ENCODE measurements at regions not wholly inside any gene's neighbourhood (a gene's known extent, or its start where the extent isn't known, plus 50 kb on each side); places are given as distances from the start of the nearest gene placed in this dataset.
"Not testable (repeated sequence)": the region's sequence is repeated elsewhere in the genome, so short reads cannot be mapped to it uniquely, and the experiment has no call there.

DNA sequence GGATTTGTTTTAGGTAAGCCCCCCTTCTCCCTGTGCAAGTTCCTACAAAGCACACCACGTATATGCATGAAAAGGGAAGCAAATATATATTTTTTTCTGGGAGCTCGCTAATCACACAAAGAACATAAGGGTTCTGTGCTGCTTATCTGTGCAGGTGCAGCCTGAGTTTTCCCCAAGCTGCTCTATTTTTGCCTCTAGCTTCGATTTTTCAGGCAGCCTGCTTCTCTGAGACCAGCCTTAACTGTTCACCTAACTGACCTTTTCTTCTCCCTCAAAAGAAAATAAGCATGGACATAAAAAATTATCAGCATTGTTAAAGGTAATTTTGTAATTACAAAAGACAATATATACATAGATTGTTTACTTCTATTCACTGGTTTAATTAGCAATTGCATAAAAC lies 552.7 kb downstream of the TGIF2LX start:
- H3K9me1 ChIP-seq (replicated peaks; ENCODE audit: control insufficient read depth, extremely low read depth, insufficient read depth, low read length); H3K36me3 ChIP-seq (ENCODE audit: control insufficient read depth in 2 of 2, extremely low read depth in 1 of 2, insufficient read depth in 2 of 2, low read length in 2 of 2); H3K4me1 ChIP-seq (ENCODE audit: control insufficient read depth, extremely low read depth, insufficient read depth, low read length); FAIRE-seq; H2AFZ ChIP-seq (ENCODE audit: low read depth, low read length); CTCF ChIA-PET; BruUV-seq (replicated peaks); DNase-seq (ENCODE audit: low read depth, low spot score); H3K4me2 ChIP-seq (ENCODE audit: insufficient read depth, low read length); H3K79me2 ChIP-seq (ENCODE audit: control insufficient read depth, insufficient read depth, low read length); H3K4me3 ChIP-seq (replicated peaks in 1 of 3; ENCODE audit: insufficient read depth in 1 of 3, low read depth in 1 of 3, low read length in 3 of 3); H3K9me3 ChIP-seq (replicated peaks; ENCODE audit: control insufficient read depth, insufficient read depth, low read length); H4K20me1 ChIP-seq (replicated peaks; ENCODE audit: control insufficient read depth, extremely low read depth, insufficient read depth, low read length); dilution Hi-C loops (cut with MboI; ENCODE audit: extremely low pct_ligation_motif_present, low sequenced_read_pairs); POLR2A ChIA-PET; H3K27me3 ChIP-seq (ENCODE audit: control insufficient read depth in 2 of 2, insufficient read depth in 2 of 2, low read length in 2 of 2); H3K9ac ChIP-seq (replicated peaks; ENCODE audit: extremely low read depth, insufficient read depth, low read length); H3K27ac ChIP-seq (ENCODE audit: insufficient read depth, low read depth, low read length); intact Hi-C loops (cut with micrococcal nuclease): not testable (repeated sequence)

DNA sequence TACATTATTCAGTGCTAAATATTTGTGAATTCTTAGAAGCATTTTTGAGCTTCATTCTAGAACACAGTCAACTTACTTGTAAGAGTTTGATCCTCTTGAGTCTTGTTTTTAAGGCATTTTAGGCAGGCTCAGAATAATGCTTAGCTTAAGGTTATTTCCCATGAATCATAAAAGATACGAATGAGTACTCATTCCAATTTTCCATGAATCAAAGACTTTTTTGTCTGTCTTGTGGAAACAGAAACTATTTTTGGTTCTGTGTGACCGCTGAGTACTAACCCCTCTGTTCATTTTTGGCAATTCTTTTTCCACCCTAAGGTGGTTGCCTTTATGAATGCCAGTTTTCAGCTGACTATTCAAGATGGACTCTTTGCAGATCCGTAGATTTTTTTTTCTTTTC lies 563.7 kb downstream of the TGIF2LX start:
- H3K9me1 ChIP-seq (replicated peaks; ENCODE audit: control insufficient read depth, extremely low read depth, insufficient read depth, low read length); POLR2A ChIA-PET; H3K4me1 ChIP-seq (ENCODE audit: control insufficient read depth, extremely low read depth, insufficient read depth, low read length); DNase-seq (ENCODE audit: low read depth, low spot score); H4K20me1 ChIP-seq (replicated peaks; ENCODE audit: control insufficient read depth, extremely low read depth, insufficient read depth, low read length); H3K36me3 ChIP-seq (ENCODE audit: control insufficient read depth in 2 of 2, extremely low read depth in 1 of 2, insufficient read depth in 2 of 2, low read length in 2 of 2); H3K27ac ChIP-seq (ENCODE audit: insufficient read depth, low read depth, low read length); H3K79me2 ChIP-seq (ENCODE audit: control insufficient read depth, insufficient read depth, low read length); H3K27me3 ChIP-seq (ENCODE audit: control insufficient read depth in 2 of 2, insufficient read depth in 2 of 2, low read length in 2 of 2); H3K9me3 ChIP-seq (replicated peaks; ENCODE audit: control insufficient read depth, insufficient read depth, low read length); CTCF ChIA-PET; H3K4me3 ChIP-seq (replicated peaks in 1 of 3; ENCODE audit: insufficient read depth in 1 of 3, low read depth in 1 of 3, low read length in 3 of 3); H3K4me2 ChIP-seq (ENCODE audit: insufficient read depth, low read length); BruUV-seq (replicated peaks); dilution Hi-C loops (cut with MboI; ENCODE audit: extremely low pct_ligation_motif_present, low sequenced_read_pairs); intact Hi-C loops (cut with micrococcal nuclease); H2AFZ ChIP-seq (ENCODE audit: low read depth, low read length); H3K9ac ChIP-seq (replicated peaks; ENCODE audit: extremely low read depth, insufficient read depth, low read length): not testable (repeated sequence)
- FAIRE-seq = peak; percentile 21

DNA sequence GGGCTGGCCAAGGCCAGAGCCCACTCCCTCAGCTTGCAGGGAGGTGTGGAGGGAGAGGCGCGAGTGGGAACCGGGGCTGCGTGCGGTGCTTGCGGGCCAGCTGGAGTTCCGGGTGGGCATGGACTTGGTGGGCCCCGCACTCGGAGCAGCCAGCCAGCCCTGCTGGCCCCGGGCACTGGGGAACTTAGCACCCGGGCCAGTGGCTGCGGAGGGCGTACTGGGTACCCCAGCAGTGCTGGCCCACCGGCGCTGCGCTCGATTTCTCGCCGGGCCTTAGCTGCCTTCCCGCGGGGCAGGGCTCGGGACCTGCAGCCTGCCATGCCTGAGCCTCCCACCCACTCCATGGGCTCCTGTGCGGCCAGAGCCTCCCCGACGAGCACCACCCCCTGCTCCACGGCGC lies 599.6 kb downstream of the TGIF2LX start:
- H3K79me2 ChIP-seq (ENCODE audit: control insufficient read depth, insufficient read depth, low read length); H3K4me3 ChIP-seq (replicated peaks in 1 of 3; ENCODE audit: insufficient read depth in 1 of 3, low read depth in 1 of 3, low read length in 3 of 3); intact Hi-C loops (cut with micrococcal nuclease); H3K9me3 ChIP-seq (replicated peaks; ENCODE audit: control insufficient read depth, insufficient read depth, low read length); H3K4me1 ChIP-seq (ENCODE audit: control insufficient read depth, extremely low read depth, insufficient read depth, low read length); BruUV-seq (replicated peaks); H3K9me1 ChIP-seq (replicated peaks; ENCODE audit: control insufficient read depth, extremely low read depth, insufficient read depth, low read length); POLR2A ChIA-PET; H3K36me3 ChIP-seq (ENCODE audit: control insufficient read depth in 2 of 2, extremely low read depth in 1 of 2, insufficient read depth in 2 of 2, low read length in 2 of 2); H3K9ac ChIP-seq (replicated peaks; ENCODE audit: extremely low read depth, insufficient read depth, low read length); H4K20me1 ChIP-seq (replicated peaks; ENCODE audit: control insufficient read depth, extremely low read depth, insufficient read depth, low read length); H3K4me2 ChIP-seq (ENCODE audit: insufficient read depth, low read length); H3K27me3 ChIP-seq (ENCODE audit: control insufficient read depth in 2 of 2, insufficient read depth in 2 of 2, low read length in 2 of 2); H3K27ac ChIP-seq (ENCODE audit: insufficient read depth, low read depth, low read length); FAIRE-seq; H2AFZ ChIP-seq (ENCODE audit: low read depth, low read length); dilution Hi-C loops (cut with MboI; ENCODE audit: extremely low pct_ligation_motif_present, low sequenced_read_pairs); DNase-seq (ENCODE audit: low read depth, low spot score); CTCF ChIA-PET: not testable (repeated sequence)

DNA sequence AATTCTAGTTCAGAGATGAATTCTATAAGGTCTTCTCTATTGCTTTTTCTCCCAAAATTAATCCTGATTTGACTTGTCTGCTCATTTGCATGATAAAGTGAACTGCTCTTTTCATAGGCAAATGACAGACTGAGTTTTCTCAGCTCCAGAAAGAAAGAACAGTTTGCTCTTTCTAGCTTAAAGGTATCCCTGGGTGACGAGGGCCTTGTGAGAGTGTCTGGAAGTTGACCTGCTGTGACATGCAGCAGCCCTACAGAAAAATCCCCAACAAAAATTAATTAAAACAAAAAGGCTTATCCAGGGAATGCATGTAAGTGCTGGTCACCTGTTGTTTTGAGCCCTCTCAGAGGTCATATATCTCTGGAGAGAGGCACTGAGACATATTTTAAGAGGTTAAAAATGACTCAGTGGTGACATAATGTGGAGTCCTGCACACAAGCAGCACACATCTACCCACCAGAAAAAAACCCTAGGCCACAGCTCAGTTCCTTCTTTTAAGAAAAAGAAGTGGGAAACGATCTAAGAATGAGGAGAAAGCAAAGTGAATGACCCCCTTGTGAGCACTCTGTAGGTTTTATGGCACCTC lies 602.8 kb downstream of the TGIF2LX start:
- FAIRE-seq = not testable (repeated sequence)

More for the DNA sequence above, 602.8 kb downstream of the TGIF2LX start:
- H3K4me2 ChIP-seq (ENCODE audit: insufficient read depth, low read length); H3K27ac ChIP-seq (ENCODE audit: insufficient read depth, low read depth, low read length); H3K9ac ChIP-seq (replicated peaks; ENCODE audit: extremely low read depth, insufficient read depth, low read length); H3K9me1 ChIP-seq (replicated peaks; ENCODE audit: control insufficient read depth, extremely low read depth, insufficient read depth, low read length); BruUV-seq (replicated peaks); H3K9me3 ChIP-seq (replicated peaks; ENCODE audit: control insufficient read depth, insufficient read depth, low read length); intact Hi-C loops (cut with micrococcal nuclease); H2AFZ ChIP-seq (ENCODE audit: low read depth, low read length); H3K36me3 ChIP-seq (ENCODE audit: control insufficient read depth in 2 of 2, extremely low read depth in 1 of 2, insufficient read depth in 2 of 2, low read length in 2 of 2); H3K79me2 ChIP-seq (ENCODE audit: control insufficient read depth, insufficient read depth, low read length); POLR2A ChIA-PET; H3K4me3 ChIP-seq (replicated peaks in 1 of 3; ENCODE audit: insufficient read depth in 1 of 3, low read depth in 1 of 3, low read length in 3 of 3); H4K20me1 ChIP-seq (replicated peaks; ENCODE audit: control insufficient read depth, extremely low read depth, insufficient read depth, low read length); CTCF ChIA-PET; dilution Hi-C loops (cut with MboI; ENCODE audit: extremely low pct_ligation_motif_present, low sequenced_read_pairs); H3K27me3 ChIP-seq (ENCODE audit: control insufficient read depth in 2 of 2, insufficient read depth in 2 of 2, low read length in 2 of 2); DNase-seq (ENCODE audit: low read depth, low spot score); H3K4me1 ChIP-seq (ENCODE audit: control insufficient read depth, extremely low read depth, insufficient read depth, low read length): not testable (repeated sequence)

All from endothelial cell of umbilical vein (primary cell).